ENCODE measurements at regions not wholly inside any gene's neighbourhood (a gene's known extent, or its start where the extent isn't known, plus 50 kb on each side); places are given as distances from the start of the nearest gene placed in this dataset.

GRCh38 chr13:64061649-64062048 is 2646.0 kb upstream of the PCDH20 start:
- H3K4me2 ChIP-seq = no peak overlapping the region
- H3K4me1 ChIP-seq (ENCODE audit: insufficient read depth) = no peaks in the 10 kb centered on the region
- H3K36me3 ChIP-seq (replicated peaks; ENCODE audit: insufficient read depth, low read depth) = no peaks in the 10 kb centered on the region
- H3K4me3 ChIP-seq = no peak overlapping the region
- no peaks in the 10 kb centered on the region for H4K20me1 ChIP-seq (ENCODE audit: insufficient read depth, poor library complexity, severe bottlenecking)
- WGBS (ENCODE audit: low lambda C conversion rate, missing lambda C conversion rate) = 77% methylated on average over 2 of the region's 2 CpGs
- no peaks in the 10 kb centered on the region for H3K79me2 ChIP-seq
- no peak overlapping the region for H2AFZ ChIP-seq
- H3K9me2 ChIP-seq (replicated peaks; ENCODE audit: insufficient read depth) = no peaks in the 10 kb centered on the region
- TF ChIP-seq EZH2phosphoT487 (IDR thresholded peaks at IDR 0.05; ENCODE audit: low read depth, severe bottlenecking, unreplicated experiment) = no peak
- no peak for TF ChIP-seq EZH2 (IDR thresholded peaks at IDR 0.05; ENCODE audit: borderline replicate concordance)
- no peak for TF ChIP-seq CTCF (IDR thresholded peaks at IDR 0.05; ENCODE audit: poor library complexity)
- no peaks in the 10 kb centered on the region for H3K9me3 ChIP-seq (ENCODE audit: low read depth)
- H3K27ac ChIP-seq = no peak overlapping the region
- DNase-seq (ENCODE audit: low spot score) = no peak
- no peaks in the 10 kb centered on the region for H3K27me3 ChIP-seq

GRCh38 chr13:64057372-64058020 is 2641.8 kb upstream of the PCDH20 start:
- Histone ChIP-seq H3K9me3 (ENCODE audit: low read depth) (no peaks in the 10 kb centered on the region), H4K20me1 (ENCODE audit: insufficient read depth, poor library complexity, severe bottlenecking) (no peaks in the 10 kb centered on the region), H3K27ac (no peak overlapping the region), H3K79me2 (no peaks in the 10 kb centered on the region), H3K27me3 (no peaks in the 10 kb centered on the region), H3K9me2 (replicated peaks; ENCODE audit: insufficient read depth) (no peaks in the 10 kb centered on the region), H3K4me3 (no peak overlapping the region), H2AFZ (no peak overlapping the region), H3K4me1 (ENCODE audit: insufficient read depth) (no peaks in the 10 kb centered on the region), H3K36me3 (replicated peaks; ENCODE audit: insufficient read depth, low read depth) (no peaks in the 10 kb centered on the region), H3K4me2 (no peak overlapping the region)
- TF ChIP-seq CTCF (IDR thresholded peaks at IDR 0.05; ENCODE audit: poor library complexity) = no peak
- WGBS (ENCODE audit: low lambda C conversion rate, missing lambda C conversion rate) = 73% methylated on average over 2 of the region's 2 CpGs
- no peak for DNase-seq (ENCODE audit: low spot score)

GRCh38 chr13:64054321-64054720 is 2638.7 kb upstream of the PCDH20 start:
- Histone ChIP-seq H3K4me3 (no peak overlapping the region), H3K27me3 (no peaks in the 10 kb centered on the region), H2AFZ (no peak overlapping the region), H3K36me3 (replicated peaks; ENCODE audit: insufficient read depth, low read depth) (no peaks in the 10 kb centered on the region), H3K9me3 (ENCODE audit: low read depth) (no peaks in the 10 kb centered on the region), H4K20me1 (ENCODE audit: insufficient read depth, poor library complexity, severe bottlenecking) (no peaks in the 10 kb centered on the region), H3K9me2 (replicated peaks; ENCODE audit: insufficient read depth) (no peaks in the 10 kb centered on the region), H3K4me1 (ENCODE audit: insufficient read depth) (no peaks in the 10 kb centered on the region), H3K79me2 (no peaks in the 10 kb centered on the region), H3K27ac (no peak overlapping the region), H3K4me2 (no peak overlapping the region)
- DNase-seq (ENCODE audit: low spot score) = no peak
- TF ChIP-seq EZH2 (IDR thresholded peaks at IDR 0.05; ENCODE audit: borderline replicate concordance) (no peak), EZH2phosphoT487 (IDR thresholded peaks at IDR 0.05; ENCODE audit: low read depth, severe bottlenecking, unreplicated experiment) (no peak), CTCF (IDR thresholded peaks at IDR 0.05; ENCODE audit: poor library complexity) (no peak)
- WGBS (ENCODE audit: low lambda C conversion rate, missing lambda C conversion rate) = 53% methylated on average over 1 of the region's 1 CpG

- Histone ChIP-seq H2AFZ (no peak overlapping the region), H3K79me2 (no peaks in the 10 kb centered on the region), H3K4me1 (ENCODE audit: insufficient read depth) (no peaks in the 10 kb centered on the region), H3K4me2 (no peak overlapping the region), H3K27me3 (no peaks in the 10 kb centered on the region), H3K4me3 (no peak overlapping the region), H3K27ac (no peak overlapping the region), H3K36me3 (replicated peaks; ENCODE audit: insufficient read depth, low read depth) (no peaks in the 10 kb centered on the region), H3K9me2 (replicated peaks; ENCODE audit: insufficient read depth) (no peaks in the 10 kb centered on the region), H4K20me1 (ENCODE audit: insufficient read depth, poor library complexity, severe bottlenecking) (no peaks in the 10 kb centered on the region), H3K9me3 (ENCODE audit: low read depth) (no peaks in the 10 kb centered on the region)
- 75% methylated on average over 1 of the region's 1 CpG for WGBS (ENCODE audit: low lambda C conversion rate, missing lambda C conversion rate)
- no peak for DNase-seq (ENCODE audit: low spot score)
- TF ChIP-seq CTCF (IDR thresholded peaks at IDR 0.05; ENCODE audit: poor library complexity) (no peak), EZH2 (IDR thresholded peaks at IDR 0.05; ENCODE audit: borderline replicate concordance) (no peak), EZH2phosphoT487 (IDR thresholded peaks at IDR 0.05; ENCODE audit: low read depth, severe bottlenecking, unreplicated experiment) (no peak)
Measured at GRCh38 chr13:64052521-64052920, 2636.9 kb upstream of the PCDH20 start.

Data from hepatocyte (in vitro differentiated cells).